ENCODE measurements at regions not wholly inside any gene's neighbourhood (a gene's known extent, or its start where the extent isn't known, plus 50 kb on each side); places are given as distances from the start of the nearest gene placed in this dataset.

- no peak overlapping the region for H3K9ac ChIP-seq
- no peaks in the 10 kb centered on the region for H3K4me1 ChIP-seq
- Mint-ChIP-seq H3K27ac (no peak overlapping the region), H3K4me1 (no peaks in the 10 kb centered on the region), H3K27me3 (ENCODE audit: insufficient read depth, low read depth) (peaks cover 4% of the 10 kb centered on the region), H3K4me3 (no peak overlapping the region), H3K36me3 (no peaks in the 10 kb centered on the region), H3K9me3 (no peaks in the 10 kb centered on the region)
- no peaks in the 10 kb centered on the region for H3K36me3 ChIP-seq
- no peak overlapping the region for H3K4me2 ChIP-seq
- no peak overlapping the region for H3K27ac ChIP-seq
- H3F3A ChIP-seq (ENCODE audit: low read depth) = no peaks in the 10 kb centered on the region
- H4K20me1 ChIP-seq (ENCODE audit: low read depth) = no peaks in the 10 kb centered on the region
- H3K4me3 ChIP-seq = no peak overlapping the region
- H2AFZ ChIP-seq (replicated peaks) = no peak overlapping the region
- no peaks in the 10 kb centered on the region for H3K27me3 ChIP-seq
- H3K79me2 ChIP-seq (ENCODE audit: low read depth) = no peaks in the 10 kb centered on the region
- TF ChIP-seq CTCF (IDR thresholded peaks at IDR 0.05) = no peak
- TF ChIP-seq EZH2phosphoT487 (IDR thresholded peaks at IDR 0.05) = no peak
- no peak for TF ChIP-seq EZH2 (IDR thresholded peaks at IDR 0.05)
- H3K9me3 ChIP-seq (ENCODE audit: low read depth) = no peaks in the 10 kb centered on the region
- no peak for DNase-seq (ENCODE audit: low spot score)
Observed at GRCh38 chr4:14552119-14552518, 450.2 kb upstream of the CPEB2 start.

GRCh38 chr4:14559646-14560045 lies 442.6 kb upstream of the CPEB2 start:
- H3K79me2 ChIP-seq (ENCODE audit: low read depth) = no peaks in the 10 kb centered on the region
- H3K27me3 ChIP-seq = no peaks in the 10 kb centered on the region
- Mint-ChIP-seq H3K27me3 (ENCODE audit: insufficient read depth, low read depth) (peaks cover 2% of the 10 kb centered on the region), H3K27ac (no peak overlapping the region), H3K9me3 (no peaks in the 10 kb centered on the region), H3K4me1 (no peaks in the 10 kb centered on the region), H3K4me3 (no peak overlapping the region), H3K36me3 (no peaks in the 10 kb centered on the region)
- H3K27ac ChIP-seq = no peak overlapping the region
- H3K4me2 ChIP-seq = no peak overlapping the region
- H3K36me3 ChIP-seq = no peaks in the 10 kb centered on the region
- H3F3A ChIP-seq (ENCODE audit: low read depth) = no peaks in the 10 kb centered on the region
- no peak overlapping the region for H3K9ac ChIP-seq
- H3K4me3 ChIP-seq = no peak overlapping the region
- no peaks in the 10 kb centered on the region for H4K20me1 ChIP-seq (ENCODE audit: low read depth)
- no peaks in the 10 kb centered on the region for H3K4me1 ChIP-seq
- DNase-seq (ENCODE audit: low spot score) = no peak
- H2AFZ ChIP-seq (replicated peaks) = no peak overlapping the region
- no peak for TF ChIP-seq EZH2phosphoT487 (IDR thresholded peaks at IDR 0.05)
- no peak for TF ChIP-seq EZH2 (IDR thresholded peaks at IDR 0.05)
- no peak for TF ChIP-seq CTCF (IDR thresholded peaks at IDR 0.05)
- no peaks in the 10 kb centered on the region for H3K9me3 ChIP-seq (ENCODE audit: low read depth)

GRCh38 chr4:14560577-14560976 lies 441.7 kb upstream of the CPEB2 start:
- no peak for TF ChIP-seq EZH2phosphoT487 (IDR thresholded peaks at IDR 0.05)
- TF ChIP-seq CTCF (IDR thresholded peaks at IDR 0.05) = no peak
- TF ChIP-seq EZH2 (IDR thresholded peaks at IDR 0.05) = no peak
- Mint-ChIP-seq H3K27me3 (ENCODE audit: insufficient read depth, low read depth) (peaks cover 2% of the 10 kb centered on the region), H3K36me3 (no peaks in the 10 kb centered on the region), H3K27ac (no peak overlapping the region), H3K9me3 (no peaks in the 10 kb centered on the region), H3K4me1 (no peaks in the 10 kb centered on the region), H3K4me3 (no peak overlapping the region)
- Histone ChIP-seq H3K4me1 (no peaks in the 10 kb centered on the region), H3K27ac (no peak overlapping the region), H3K79me2 (ENCODE audit: low read depth) (no peaks in the 10 kb centered on the region), H2AFZ (replicated peaks) (no peak overlapping the region), H3K4me3 (no peak overlapping the region), H3K27me3 (no peaks in the 10 kb centered on the region), H3K9ac (no peak overlapping the region), H3K36me3 (no peaks in the 10 kb centered on the region), H4K20me1 (ENCODE audit: low read depth) (no peaks in the 10 kb centered on the region), H3F3A (ENCODE audit: low read depth) (no peaks in the 10 kb centered on the region), H3K9me3 (ENCODE audit: low read depth) (peaks cover 3% of the 10 kb centered on the region), H3K4me2 (no peak overlapping the region)
- no peak for DNase-seq (ENCODE audit: low spot score)

- no peaks in the 10 kb centered on the region for H4K20me1 ChIP-seq (ENCODE audit: low read depth)
- H3K4me3 Mint-ChIP-seq = no peak overlapping the region
- no peak overlapping the region for H3K27ac ChIP-seq
- no peaks in the 10 kb centered on the region for H3K36me3 ChIP-seq
- H3K4me2 ChIP-seq = no peak overlapping the region
- H3K4me3 ChIP-seq = no peak overlapping the region
- H3K27me3 ChIP-seq = no peaks in the 10 kb centered on the region
- H3K27me3 Mint-ChIP-seq (ENCODE audit: insufficient read depth, low read depth) = peaks cover 2% of the 10 kb centered on the region
- H3K9me3 ChIP-seq (ENCODE audit: low read depth) = peaks cover 5% of the 10 kb centered on the region
- no peak overlapping the region for H3K9ac ChIP-seq
- H2AFZ ChIP-seq (replicated peaks) = no peak overlapping the region
- H3K4me1 ChIP-seq = no peaks in the 10 kb centered on the region
- DNase-seq (ENCODE audit: low spot score) = no peak
- peaks cover 2% of the 10 kb centered on the region for H3K9me3 Mint-ChIP-seq
- H3F3A ChIP-seq (ENCODE audit: low read depth) = no peaks in the 10 kb centered on the region
- no peak overlapping the region for H3K27ac Mint-ChIP-seq
- H3K79me2 ChIP-seq (ENCODE audit: low read depth) = no peaks in the 10 kb centered on the region
- H3K36me3 Mint-ChIP-seq = no peaks in the 10 kb centered on the region
- TF ChIP-seq EZH2phosphoT487 (IDR thresholded peaks at IDR 0.05) = no peak
- no peak for TF ChIP-seq CTCF (IDR thresholded peaks at IDR 0.05)
- no peaks in the 10 kb centered on the region for H3K4me1 Mint-ChIP-seq
Observed at GRCh38 chr4:14562901-14563300, 439.4 kb upstream of the CPEB2 start.
